BJ (cell line): ENCODE measurements at regions not wholly inside any gene's neighbourhood (a gene's known extent, or its start where the extent isn't known, plus 50 kb on each side); places are given as distances from the start of the nearest gene placed in this dataset.

Source experiments
- CTCF ChIA-PET: fragments of 350-600 bp; formaldehyde crosslinking; extraction: SDS; loops from one replicate; lab custom pipeline; 2021; ENCODE audit warnings: antibody characterized with exemption, inconsistent platforms; lab: Yijun Ruan, JAX
- POLR2A ChIA-PET: fragments of 300-600 bp; sonication (Branson Sonifier 250); formaldehyde crosslinking; extraction: SDS; loops from one replicate; lab custom pipeline; 2021; ENCODE audit warnings: antibody characterized with exemption; lab: Charles Lee
- DNase-seq: peaks from one replicate; pipeline ENCODE4 v3.0.0-alpha.2; 2011; ENCODE audit warnings: low read depth
- H3K27me3 ChIP-seq: 2 replicates; pipeline ENCODE4 v1.6.0; 2011; ENCODE audit warnings: low read length; ENCODE audit not compliant: control insufficient read depth, insufficient read depth
- H3K36me3 ChIP-seq: 2 replicates; pipeline ENCODE4 v1.5.1; 2011; ENCODE audit warnings: low read length; ENCODE audit not compliant: control insufficient read depth, insufficient read depth
- H3K4me3 ChIP-seq: 2 replicates; pipeline ENCODE4 v1.5.1; 2011; ENCODE audit warnings: low read depth, mild to moderate bottlenecking, control low read depth, low read length
- TF ChIP-seq, protein P1 (sequence below): IDR thresholded peaks from 2 replicates; pipeline ENCODE4 v1.5.1; 2011; ENCODE audit warnings: low read depth, mild to moderate bottlenecking, control low read depth, inconsistent platforms, low read length, moderate library complexity; ENCODE audit not compliant: insufficient read depth

DNA sequence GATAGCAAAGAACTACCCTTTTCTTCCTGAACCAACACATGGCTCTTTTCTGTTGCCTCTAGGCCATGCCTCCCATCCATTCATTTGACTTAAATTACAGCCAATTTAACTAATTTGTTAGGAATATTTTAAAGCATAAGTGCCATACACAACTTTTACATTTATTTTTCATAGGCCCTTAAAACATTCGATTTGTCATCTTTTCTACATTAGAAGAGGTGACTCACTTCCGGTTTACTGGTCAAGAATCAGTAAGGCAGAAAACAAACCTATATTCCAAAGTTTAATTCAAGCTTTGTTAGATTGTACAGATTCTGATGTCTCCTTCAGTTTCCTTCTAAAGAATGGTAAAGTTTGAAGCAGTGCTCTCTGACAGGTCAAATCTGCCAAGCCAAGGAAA lies 344.3 kb downstream of the SAMD5 start:
- CTCF ChIA-PET: no interaction called here

DNA sequence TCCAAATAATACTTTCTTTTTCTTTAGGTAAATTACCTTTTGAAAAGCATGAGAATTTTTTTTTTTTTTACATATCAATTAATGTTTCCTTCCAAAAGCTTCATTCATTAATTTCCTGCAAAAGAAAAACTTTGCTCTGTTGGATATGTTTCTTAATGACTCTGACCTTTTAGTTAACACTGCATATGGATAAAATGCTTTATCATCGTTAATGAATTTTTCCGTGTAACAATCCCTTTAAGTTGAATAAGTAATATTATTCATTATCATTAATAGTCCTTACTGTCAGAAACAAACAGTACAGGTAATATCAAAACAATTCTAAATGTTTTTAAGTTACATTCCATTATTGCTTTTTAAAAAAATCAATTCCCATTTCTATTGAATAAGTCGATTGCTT lies 345.1 kb downstream of the SAMD5 start:
- Histone ChIP-seq H3K4me3 (no peak overlapping the region), H3K36me3 (no peaks in the 10 kb centered on the region), H3K27me3 (no peaks in the 10 kb centered on the region)
- no peak for DNase-seq
- ChIA-PET CTCF (no interaction called here), POLR2A (no interaction called here)
- TF ChIP-seq, protein P1, sequence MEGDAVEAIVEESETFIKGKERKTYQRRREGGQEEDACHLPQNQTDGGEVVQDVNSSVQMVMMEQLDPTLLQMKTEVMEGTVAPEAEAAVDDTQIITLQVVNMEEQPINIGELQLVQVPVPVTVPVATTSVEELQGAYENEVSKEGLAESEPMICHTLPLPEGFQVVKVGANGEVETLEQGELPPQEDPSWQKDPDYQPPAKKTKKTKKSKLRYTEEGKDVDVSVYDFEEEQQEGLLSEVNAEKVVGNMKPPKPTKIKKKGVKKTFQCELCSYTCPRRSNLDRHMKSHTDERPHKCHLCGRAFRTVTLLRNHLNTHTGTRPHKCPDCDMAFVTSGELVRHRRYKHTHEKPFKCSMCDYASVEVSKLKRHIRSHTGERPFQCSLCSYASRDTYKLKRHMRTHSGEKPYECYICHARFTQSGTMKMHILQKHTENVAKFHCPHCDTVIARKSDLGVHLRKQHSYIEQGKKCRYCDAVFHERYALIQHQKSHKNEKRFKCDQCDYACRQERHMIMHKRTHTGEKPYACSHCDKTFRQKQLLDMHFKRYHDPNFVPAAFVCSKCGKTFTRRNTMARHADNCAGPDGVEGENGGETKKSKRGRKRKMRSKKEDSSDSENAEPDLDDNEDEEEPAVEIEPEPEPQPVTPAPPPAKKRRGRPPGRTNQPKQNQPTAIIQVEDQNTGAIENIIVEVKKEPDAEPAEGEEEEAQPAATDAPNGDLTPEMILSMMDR: no peak

More for the DNA sequence above, 344.3 kb downstream of the SAMD5 start:
- POLR2A ChIA-PET: no interaction called here
- TF ChIP-seq, protein P1: no peak
- Histone ChIP-seq H3K4me3 (no peak overlapping the region), H3K27me3 (no peaks in the 10 kb centered on the region), H3K36me3 (no peaks in the 10 kb centered on the region)
- DNase-seq: no peak

- TF ChIP-seq, protein P1: no peak
- no peak overlapping the region for H3K4me3 ChIP-seq
- POLR2A ChIA-PET: no interaction called here
- no peaks in the 10 kb centered on the region for H3K36me3 ChIP-seq
- DNase-seq: no peak
- CTCF ChIA-PET: no interaction called here
- H3K27me3 ChIP-seq: no peaks in the 10 kb centered on the region
Observed at GRCh38 chr6:147855803-147856482, 347.5 kb downstream of the SAMD5 start.

DNA sequence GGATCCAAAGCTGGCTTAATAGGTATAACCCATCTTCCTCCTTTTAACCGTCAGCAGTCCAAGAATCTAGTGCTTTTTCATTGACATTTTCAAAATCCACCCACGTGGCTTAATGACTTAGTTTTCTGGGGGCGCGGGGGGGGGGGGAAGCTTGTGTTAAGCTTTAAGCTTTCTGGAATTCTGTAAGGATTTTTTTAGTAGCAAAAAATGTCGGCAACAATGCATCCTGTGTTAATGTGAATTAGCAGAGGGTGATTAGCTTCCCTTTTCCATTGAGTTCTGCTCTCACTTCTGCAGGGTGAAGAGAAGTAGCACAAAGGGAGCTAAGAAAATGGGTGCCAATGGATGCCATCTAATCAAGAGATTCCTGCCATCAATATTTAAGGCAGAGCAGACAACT lies 348.2 kb downstream of the SAMD5 start:
- CTCF ChIA-PET: no interaction called here
- no peaks in the 10 kb centered on the region for H3K27me3 ChIP-seq
- H3K4me3 ChIP-seq: no peak overlapping the region
- H3K36me3 ChIP-seq: no peaks in the 10 kb centered on the region
- POLR2A ChIA-PET: no interaction called here
- no peak for DNase-seq
- TF ChIP-seq, protein P1: no peak

GRCh38 chr6:147858421-147858820 lies 349.9 kb downstream of the SAMD5 start:
- ChIA-PET POLR2A (no interaction called here), CTCF (no interaction called here)
- DNase-seq: no peak
- no peaks in the 10 kb centered on the region for H3K27me3 ChIP-seq
- no peak overlapping the region for H3K4me3 ChIP-seq
- TF ChIP-seq, protein P1: no peak
- H3K36me3 ChIP-seq: no peaks in the 10 kb centered on the region
